Testis (tissue), 2 donors: ENCODE measurements at regions not wholly inside any gene's neighbourhood (a gene's known extent, or its start where the extent isn't known, plus 50 kb on each side); places are given as distances from the start of the nearest gene placed in this dataset.

ENCODE experiments used
- DNase-seq: peaks from one replicate; pipeline ENCODE4 v3.0.0-alpha.2; 2019
- H3K27ac ChIP-seq, 2 donors: fragments of 200-600 bp; sonication (generic); one replicate each; pipeline ENCODE4 v1.5.1; 2019
- H3K27me3 ChIP-seq: fragments of 200-600 bp; sonication (generic); one replicate; pipeline ENCODE4 v1.5.1; 2019
- H3K36me3 ChIP-seq: fragments of 200-600 bp; sonication (generic); one replicate; pipeline ENCODE4 v1.5.1; 2017; ENCODE audit warnings: low read depth; ENCODE audit errors: missing control alignments
- H3K4me1 ChIP-seq: fragments of 200-600 bp; sonication (generic); one replicate; pipeline ENCODE4 v1.5.1; 2019
- H3K4me3 ChIP-seq, 2 donors: fragments of 200-600 bp; sonication (generic); one replicate each; pipeline ENCODE4 v1.5.1; 2017 to 2019
- H3K9me3 ChIP-seq: fragments of 200-600 bp; sonication (generic); one replicate; pipeline ENCODE4 v1.5.1; 2017
- CTCF ChIP-seq, 3 experiments: fragments of 450-650 bp in 2 of 3; fragments of 200-600 bp in 1 of 3; sonication (generic) in 1 of 3; IDR thresholded peaks; one replicate each; pipeline ENCODE4 v1.5.1; 2016 to 2019; ENCODE audit warnings: antibody characterized with exemption in 3 of 3, mild to moderate bottlenecking in 2 of 3, moderate library complexity in 1 of 3
- POLR2A ChIP-seq: fragments of 450-650 bp; IDR thresholded peaks from one replicate; pipeline ENCODE4 v1.6.1; 2017; ENCODE audit warnings: antibody characterized with exemption, mild to moderate bottlenecking, moderate library complexity
- WGBS, 2 donors: methylation state at CpG; one replicate each; pipeline ENCODE4 v1.1.5; 2018; 5-methylcytosine and 5-hydroxymethylcytosine counted together
- intact Hi-C: fragments of 100-400 bp; cut with DNase I; formaldehyde crosslinking; loops from one replicate; pipeline ENCODE4 v1.15.1; 2023; ENCODE audit warnings: low total_unique reads

GRCh38 chrX:1914606-1915365 lies 299.9 kb downstream of the ASMT start:
- Histone ChIP-seq H3K36me3 (no peaks in the 10 kb centered on the region), H3K27me3 (no peaks in the 10 kb centered on the region), H3K4me1 (no peaks in the 10 kb centered on the region), H3K9me3 (no peaks in the 10 kb centered on the region), H3K4me3 (no peak overlapping the region), H3K27ac (no peak overlapping the region)
- intact Hi-C loops = no loop called here
- DNase-seq = no peak
- TF ChIP-seq CTCF (IDR thresholded peaks at IDR 0.05) (no peak), POLR2A (no peak)
- 67 to 83% methylated on average over 18 to 23 of the region's 23 CpGs for WGBS, 2 donors

- no peaks in the 10 kb centered on the region for H3K27me3 ChIP-seq
- WGBS, 2 donors = 84 to 93% methylated on average over 8 of the region's 8 CpGs
- no peak for TF ChIP-seq CTCF (IDR thresholded peaks at IDR 0.05)
- TF ChIP-seq POLR2A = no peak
- H3K4me3 ChIP-seq = no peak overlapping the region
- no peaks in the 10 kb centered on the region for H3K36me3 ChIP-seq
- H3K9me3 ChIP-seq = no peaks in the 10 kb centered on the region
- H3K27ac ChIP-seq = no peak overlapping the region
- no peak for DNase-seq
- no peaks in the 10 kb centered on the region for H3K4me1 ChIP-seq
- intact Hi-C loops = no loop called here
Observed at GRCh38 chrX:1918780-1919179, 303.9 kb downstream of the ASMT start.

GRCh38 chrX:1925053-1925481 lies 310.2 kb downstream of the ASMT start:
- H3K4me3 ChIP-seq = no peak overlapping the region
- H3K4me1 ChIP-seq = no peaks in the 10 kb centered on the region
- DNase-seq = peak; percentile 90
- 1 to 2% methylated on average over 20 of the region's 20 CpGs for WGBS, 2 donors
- H3K9me3 ChIP-seq = no peaks in the 10 kb centered on the region
- no peaks in the 10 kb centered on the region for H3K36me3 ChIP-seq
- TF ChIP-seq CTCF (IDR thresholded peaks at IDR 0.05) (no peak), POLR2A (no peak)
- no peaks in the 10 kb centered on the region for H3K27me3 ChIP-seq
- intact Hi-C loops = no loop called here
- peak overlapping the region; percentile 39 to 56 for H3K27ac ChIP-seq

- Histone ChIP-seq H3K27me3 (no peaks in the 10 kb centered on the region), H3K27ac (no peak overlapping the region), H3K36me3 (no peaks in the 10 kb centered on the region), H3K4me3 (no peak overlapping the region), H3K4me1 (no peaks in the 10 kb centered on the region), H3K9me3 (no peaks in the 10 kb centered on the region)
- 90 to 93% methylated on average over 10 of the region's 10 CpGs for WGBS, 2 donors
- intact Hi-C loops = no loop called here
- no peak for TF ChIP-seq POLR2A
- no peak for TF ChIP-seq CTCF (IDR thresholded peaks at IDR 0.05)
- no peak for DNase-seq
Observed at GRCh38 chrX:1928805-1929204, 313.9 kb downstream of the ASMT start.

GRCh38 chrX:1932231-1932630 lies 317.4 kb downstream of the ASMT start:
- no peaks in the 10 kb centered on the region for H3K36me3 ChIP-seq
- H3K4me3 ChIP-seq = no peak overlapping the region
- TF ChIP-seq POLR2A = no peak
- no peak for TF ChIP-seq CTCF (IDR thresholded peaks at IDR 0.05)
- H3K9me3 ChIP-seq = no peaks in the 10 kb centered on the region
- WGBS, 2 donors = 68 to 74% methylated on average over 6 of the region's 6 CpGs
- intact Hi-C loops = no loop called here
- H3K4me1 ChIP-seq = no peaks in the 10 kb centered on the region
- H3K27me3 ChIP-seq = no peaks in the 10 kb centered on the region
- no peak overlapping the region for H3K27ac ChIP-seq
- DNase-seq = no peak
